Karpas-422 (cell line): ENCODE measurements at regions not wholly inside any gene's neighbourhood (a gene's known extent, or its start where the extent isn't known, plus 50 kb on each side); places are given as distances from the start of the nearest gene placed in this dataset.

Source experiments
- DNase-seq: peaks from one replicate; pipeline ENCODE4 v3.0.0-alpha.2; 2015
- H2AFZ ChIP-seq: fragments of 200-600 bp; sonication (generic); 2 replicates; pipeline ENCODE4 v1.6.1; 2014; ENCODE audit warnings: antibody characterized with exemption, low read length, mixed read lengths
- H3K27ac ChIP-seq: fragments of 200-600 bp; sonication (generic); 2 replicates; pipeline ENCODE4 v1.5.1; 2014; ENCODE audit warnings: mild to moderate bottlenecking, low read length, moderate library complexity
- H3K27me3 ChIP-seq: fragments of 200-600 bp; sonication (generic); 2 replicates; pipeline ENCODE4 v1.6.1; 2014; ENCODE audit warnings: low read length, mixed read lengths
- H3K36me3 ChIP-seq: fragments of 200-600 bp; sonication (generic); 2 replicates; pipeline ENCODE4 v1.6.1; 2014; ENCODE audit warnings: low read length, mixed read lengths; ENCODE audit not compliant: insufficient read depth
- H3K4me1 ChIP-seq: fragments of 200-600 bp; sonication (generic); 2 replicates; pipeline ENCODE4 v1.6.1; 2014; ENCODE audit warnings: mild to moderate bottlenecking, low read length, mixed read lengths
- H3K4me2 ChIP-seq: fragments of 200-600 bp; sonication (generic); 2 replicates; pipeline ENCODE4 v1.6.1; 2014; ENCODE audit warnings: low read length, low read depth, mild to moderate bottlenecking; ENCODE audit not compliant: poor library complexity, severe bottlenecking
- H3K4me3 ChIP-seq: fragments of 200-600 bp; sonication (generic); 2 replicates; pipeline ENCODE4 v1.5.1; 2014; ENCODE audit warnings: mild to moderate bottlenecking, antibody characterized with exemption, low read length, mixed read lengths
- H3K79me2 ChIP-seq: fragments of 200-600 bp; sonication (generic); 2 replicates; pipeline ENCODE4 v1.6.1; 2014; ENCODE audit warnings: mild to moderate bottlenecking, low read length, mixed read lengths
- H3K9ac ChIP-seq: fragments of 200-600 bp; sonication (generic); 2 replicates; pipeline ENCODE4 v1.6.0; 2014; ENCODE audit warnings: low read length
- H3K9me2 ChIP-seq: fragments of 200-600 bp; sonication (generic), shearing (Covaris generic); replicated peaks from 2 replicates; pipeline ENCODE4 v1.6.0; 2014; ENCODE audit warnings: mild to moderate bottlenecking, low read length, moderate library complexity; ENCODE audit not compliant: insufficient read depth
- H3K9me3 ChIP-seq: fragments of 300-700, 200-600 bp; sonication (generic); 2 replicates; pipeline ENCODE4 v1.6.1; 2014; ENCODE audit warnings: low read length, mixed read lengths
- H4K20me1 ChIP-seq: fragments of 200-600 bp; sonication (generic); 2 replicates; pipeline ENCODE4 v1.6.1; 2014; ENCODE audit warnings: mild to moderate bottlenecking, antibody characterized with exemption, low read length, low read depth; ENCODE audit not compliant: insufficient read depth

DNA sequence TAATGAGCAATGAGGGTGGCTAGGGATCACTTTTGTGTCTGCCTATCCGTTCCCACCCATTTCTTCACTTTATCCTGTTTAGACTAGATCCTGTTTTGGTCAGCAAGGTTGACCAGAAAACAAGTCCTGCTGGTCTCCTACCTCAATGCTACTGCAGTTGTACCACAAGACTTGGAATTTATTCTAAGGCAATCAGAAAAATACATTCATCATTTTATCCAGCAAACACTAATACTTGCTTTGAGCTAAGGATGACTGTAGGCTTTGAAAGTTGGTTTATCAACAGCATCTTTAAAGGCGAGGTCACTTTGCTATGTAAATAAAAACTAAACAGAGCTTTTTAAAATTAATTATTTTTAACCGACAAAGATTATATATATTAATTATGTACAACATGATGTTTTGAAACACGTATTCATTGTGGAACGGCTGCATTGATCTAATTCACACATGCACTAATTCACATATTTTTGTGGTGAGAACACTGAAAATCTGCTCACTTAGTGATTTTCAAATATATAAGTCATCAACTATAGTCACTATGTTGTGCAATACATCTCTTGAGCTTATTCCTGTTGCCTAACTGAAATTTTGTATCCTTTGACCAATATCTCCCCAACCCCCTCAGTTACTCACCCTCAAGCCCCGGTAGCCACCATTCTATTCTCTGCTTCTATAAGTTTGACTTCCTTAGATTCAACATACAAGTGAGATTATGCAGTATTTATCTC is 125.9 kb upstream of the HS3ST3A1 start:
- H3K9me2 ChIP-seq: no peaks in the 10 kb centered on the region
- no peak overlapping the region for H3K9ac ChIP-seq
- H3K4me1 ChIP-seq: no peaks in the 10 kb centered on the region
- H3K9me3 ChIP-seq: no peaks in the 10 kb centered on the region
- H3K4me3 ChIP-seq: no peak overlapping the region
- H2AFZ ChIP-seq: no peak overlapping the region
- H3K27ac ChIP-seq: no peak overlapping the region
- H3K79me2 ChIP-seq: no peaks in the 10 kb centered on the region
- no peaks in the 10 kb centered on the region for H3K27me3 ChIP-seq
- no peaks in the 10 kb centered on the region for H3K36me3 ChIP-seq
- H4K20me1 ChIP-seq: no peaks in the 10 kb centered on the region
- no peak for DNase-seq
- H3K4me2 ChIP-seq: no peak overlapping the region

- H3K36me3 ChIP-seq: no peaks in the 10 kb centered on the region
- no peaks in the 10 kb centered on the region for H3K27me3 ChIP-seq
- no peaks in the 10 kb centered on the region for H3K9me3 ChIP-seq
- H2AFZ ChIP-seq: no peak overlapping the region
- no peaks in the 10 kb centered on the region for H3K4me1 ChIP-seq
- H3K4me3 ChIP-seq: no peak overlapping the region
- no peaks in the 10 kb centered on the region for H4K20me1 ChIP-seq
- H3K79me2 ChIP-seq: no peaks in the 10 kb centered on the region
- no peaks in the 10 kb centered on the region for H3K9me2 ChIP-seq
- no peak overlapping the region for H3K9ac ChIP-seq
- H3K27ac ChIP-seq: no peak overlapping the region
- H3K4me2 ChIP-seq: no peak overlapping the region
- DNase-seq: no peak
These were observed 127.1 kb upstream of the HS3ST3A1 start for GRCh38 chr17:13728781-13729180.

- Histone ChIP-seq H3K4me2 (no peak overlapping the region), H3K9me3 (no peaks in the 10 kb centered on the region), H4K20me1 (no peaks in the 10 kb centered on the region), H3K27ac (no peak overlapping the region), H3K27me3 (no peaks in the 10 kb centered on the region), H3K9me2 (no peaks in the 10 kb centered on the region), H3K79me2 (no peaks in the 10 kb centered on the region), H3K4me3 (no peak overlapping the region), H3K9ac (no peak overlapping the region), H3K36me3 (no peaks in the 10 kb centered on the region), H3K4me1 (no peaks in the 10 kb centered on the region), H2AFZ (no peak overlapping the region)
- DNase-seq: no peak
These were observed 127.9 kb upstream of the HS3ST3A1 start for GRCh38 chr17:13729466-13730134.

DNA sequence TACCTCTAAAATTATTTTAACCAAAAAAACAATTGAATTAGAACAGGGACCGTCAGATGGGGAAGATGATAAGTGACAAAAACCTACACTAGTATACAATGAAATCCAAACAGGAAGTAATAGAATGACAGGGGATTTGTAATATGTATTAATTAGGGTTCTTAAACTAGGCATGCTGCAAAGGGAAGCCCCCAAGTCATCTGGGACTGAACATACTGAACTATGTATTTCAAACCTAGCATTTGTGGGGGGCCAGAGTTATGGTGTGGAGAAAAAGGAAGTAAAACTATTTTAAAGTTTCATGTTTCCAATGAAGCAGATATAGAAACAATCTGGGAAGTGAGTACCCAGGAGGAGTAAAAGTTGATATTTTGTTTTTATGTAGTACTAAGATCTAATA is 133.2 kb upstream of the HS3ST3A1 start:
- Histone ChIP-seq H3K9ac (no peak overlapping the region), H3K4me2 (no peak overlapping the region), H3K4me1 (no peaks in the 10 kb centered on the region), H3K79me2 (no peaks in the 10 kb centered on the region), H3K9me3 (no peaks in the 10 kb centered on the region), H3K27me3 (no peaks in the 10 kb centered on the region), H3K36me3 (no peaks in the 10 kb centered on the region), H3K4me3 (no peak overlapping the region), H2AFZ (no peak overlapping the region), H3K9me2 (no peaks in the 10 kb centered on the region), H3K27ac (no peak overlapping the region), H4K20me1 (no peaks in the 10 kb centered on the region)
- DNase-seq: no peak

DNA sequence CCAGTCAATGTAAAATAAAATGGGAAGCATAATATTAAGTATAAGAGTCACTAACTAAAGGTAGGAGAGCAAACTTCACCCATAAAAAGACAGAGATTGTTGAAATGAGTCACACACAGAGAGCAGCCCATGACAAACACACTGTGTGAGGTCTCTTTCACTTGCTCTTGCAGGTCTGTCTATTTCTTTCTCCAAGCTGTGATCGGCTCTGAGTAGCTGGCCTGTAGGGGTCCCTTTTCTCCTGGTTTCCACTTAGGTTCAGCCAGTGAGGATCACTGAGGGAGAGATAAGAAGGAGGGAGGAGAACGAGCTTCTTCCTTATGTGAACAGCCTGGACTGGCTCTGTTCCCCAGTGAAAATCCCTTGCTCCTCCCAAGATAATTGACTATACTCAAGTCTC is 133.7 kb upstream of the HS3ST3A1 start:
- Histone ChIP-seq H3K4me1 (no peaks in the 10 kb centered on the region), H3K4me2 (no peak overlapping the region), H3K4me3 (no peak overlapping the region), H3K79me2 (no peaks in the 10 kb centered on the region), H3K9me2 (no peaks in the 10 kb centered on the region), H3K9me3 (no peaks in the 10 kb centered on the region), H3K36me3 (no peaks in the 10 kb centered on the region), H4K20me1 (no peaks in the 10 kb centered on the region), H3K27ac (no peak overlapping the region), H2AFZ (no peak overlapping the region), H3K9ac (no peak overlapping the region), H3K27me3 (no peaks in the 10 kb centered on the region)
- DNase-seq: peak; percentile 49

GRCh38 chr17:13735861-13736260 is 134.1 kb upstream of the HS3ST3A1 start:
- Histone ChIP-seq H3K27me3 (no peaks in the 10 kb centered on the region), H3K4me1 (no peaks in the 10 kb centered on the region), H3K79me2 (no peaks in the 10 kb centered on the region), H3K9me2 (no peaks in the 10 kb centered on the region), H3K9ac (no peak overlapping the region), H3K4me3 (no peak overlapping the region), H3K27ac (no peak overlapping the region), H3K36me3 (no peaks in the 10 kb centered on the region), H2AFZ (no peak overlapping the region), H3K9me3 (no peaks in the 10 kb centered on the region), H4K20me1 (no peaks in the 10 kb centered on the region), H3K4me2 (no peak overlapping the region)
- DNase-seq: no peak

- no peaks in the 10 kb centered on the region for H3K9me3 ChIP-seq
- no peak overlapping the region for H3K27ac ChIP-seq
- no peak for DNase-seq
- H3K27me3 ChIP-seq: no peaks in the 10 kb centered on the region
- H3K36me3 ChIP-seq: no peaks in the 10 kb centered on the region
- H3K4me2 ChIP-seq: no peak overlapping the region
- H2AFZ ChIP-seq: no peak overlapping the region
- H3K4me1 ChIP-seq: no peaks in the 10 kb centered on the region
- H4K20me1 ChIP-seq: no peaks in the 10 kb centered on the region
- no peak overlapping the region for H3K4me3 ChIP-seq
- no peaks in the 10 kb centered on the region for H3K9me2 ChIP-seq
- H3K9ac ChIP-seq: no peak overlapping the region
- no peaks in the 10 kb centered on the region for H3K79me2 ChIP-seq
These were observed 135.2 kb upstream of the HS3ST3A1 start for GRCh38 chr17:13736916-13737315.

DNA sequence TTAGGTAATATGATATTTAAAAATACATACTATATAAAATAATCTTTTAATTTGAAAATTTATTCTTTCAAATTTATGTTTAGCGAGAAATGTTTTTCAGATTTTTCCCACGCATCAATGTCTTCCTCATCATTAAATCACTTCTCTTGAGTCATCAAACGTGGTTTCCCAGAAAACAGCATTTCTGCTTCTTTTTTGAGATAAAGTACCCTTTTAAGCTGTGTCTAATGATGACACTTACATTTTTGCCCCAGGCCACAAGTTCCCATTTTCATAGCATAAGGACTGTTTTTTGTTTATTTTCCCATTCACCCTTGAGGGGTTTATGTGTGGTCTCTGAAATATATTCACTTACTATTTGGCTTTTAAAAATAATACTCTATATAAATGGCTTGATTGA is 139.0 kb upstream of the HS3ST3A1 start:
- H3K4me2 ChIP-seq: no peak overlapping the region
- DNase-seq: no peak
- no peak overlapping the region for H3K4me3 ChIP-seq

More for the DNA sequence above, 139.0 kb upstream of the HS3ST3A1 start:
- Histone ChIP-seq H4K20me1 (no peaks in the 10 kb centered on the region), H3K9me3 (no peaks in the 10 kb centered on the region), H3K4me1 (no peaks in the 10 kb centered on the region), H3K79me2 (no peaks in the 10 kb centered on the region), H3K36me3 (no peaks in the 10 kb centered on the region), H3K27ac (no peak overlapping the region), H3K9me2 (no peaks in the 10 kb centered on the region), H3K9ac (no peak overlapping the region), H2AFZ (no peak overlapping the region), H3K27me3 (no peaks in the 10 kb centered on the region)
